GM19395 (cell line): ENCODE measurements at regions not wholly inside any gene's neighbourhood (a gene's known extent, or its start where the extent isn't known, plus 50 kb on each side); places are given as distances from the start of the nearest gene placed in this dataset.
"Not testable (repeated sequence)": the region's sequence is repeated elsewhere in the genome, so short reads cannot be mapped to it uniquely, and the experiment has no call there.

Experiments
- ATAC-seq: cut with Tn5 transposase; IDR thresholded peaks from one replicate; pipeline ENCODE4 v1.9.1; 2021; ENCODE audit warnings: mild to moderate bottlenecking, moderate library complexity; ENCODE audit not compliant: unreplicated experiment

DNA sequence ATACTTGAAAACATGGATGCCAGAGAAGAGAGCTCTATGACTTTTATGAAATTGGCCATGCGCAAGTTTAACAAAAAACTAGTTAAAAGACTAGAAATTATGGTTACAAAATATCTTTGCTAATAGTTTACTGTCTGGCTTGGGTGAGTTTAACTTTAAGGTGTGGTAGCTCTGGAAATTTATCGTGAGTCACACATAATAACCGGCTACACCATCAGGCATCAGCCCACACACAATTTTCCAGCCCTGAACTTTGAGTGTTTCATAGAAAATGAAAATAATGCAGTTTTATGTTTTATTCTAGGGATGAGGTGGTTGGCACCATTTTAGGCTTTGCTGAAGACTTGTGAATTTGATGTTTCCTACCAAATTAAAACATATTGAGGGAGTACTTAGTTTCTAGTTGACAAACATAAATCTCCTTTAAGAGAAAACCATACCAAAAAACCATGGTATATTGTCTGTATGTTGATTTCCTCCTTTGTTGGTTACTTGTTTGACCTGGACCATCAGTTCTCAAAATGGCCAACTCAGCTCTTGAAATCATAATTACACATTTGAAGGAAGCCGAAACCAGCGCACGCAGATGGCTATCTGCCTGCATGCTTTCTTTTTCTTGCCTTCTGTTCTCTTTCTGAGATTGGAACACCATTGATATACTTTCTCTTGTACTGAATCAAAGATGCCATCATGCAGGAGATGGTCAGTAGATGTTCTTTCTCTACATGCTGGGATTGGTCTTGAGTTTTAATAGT lies 125.1 kb downstream of the AKAP11 start:
- no peak for ATAC-seq

DNA sequence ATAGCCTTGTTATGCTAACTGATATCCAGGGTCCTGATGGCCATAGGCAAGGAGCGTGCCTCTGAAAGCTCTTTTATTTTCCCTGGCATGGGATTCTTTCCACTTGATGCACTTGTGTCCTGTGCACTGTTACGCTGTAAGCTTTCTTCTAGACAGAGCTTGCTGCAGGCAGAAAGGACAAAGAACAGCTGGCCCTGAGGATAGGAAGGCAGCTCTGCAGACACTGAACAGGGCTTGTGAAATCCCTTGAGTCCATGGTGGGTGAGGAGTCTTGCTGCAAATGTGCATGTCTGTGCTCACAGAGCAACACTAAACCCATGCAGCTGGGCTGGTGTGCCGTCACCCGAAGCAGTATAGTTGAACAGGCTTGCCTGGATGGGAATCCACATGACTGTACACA lies 126.6 kb downstream of the AKAP11 start:
- ATAC-seq, result no peak

DNA sequence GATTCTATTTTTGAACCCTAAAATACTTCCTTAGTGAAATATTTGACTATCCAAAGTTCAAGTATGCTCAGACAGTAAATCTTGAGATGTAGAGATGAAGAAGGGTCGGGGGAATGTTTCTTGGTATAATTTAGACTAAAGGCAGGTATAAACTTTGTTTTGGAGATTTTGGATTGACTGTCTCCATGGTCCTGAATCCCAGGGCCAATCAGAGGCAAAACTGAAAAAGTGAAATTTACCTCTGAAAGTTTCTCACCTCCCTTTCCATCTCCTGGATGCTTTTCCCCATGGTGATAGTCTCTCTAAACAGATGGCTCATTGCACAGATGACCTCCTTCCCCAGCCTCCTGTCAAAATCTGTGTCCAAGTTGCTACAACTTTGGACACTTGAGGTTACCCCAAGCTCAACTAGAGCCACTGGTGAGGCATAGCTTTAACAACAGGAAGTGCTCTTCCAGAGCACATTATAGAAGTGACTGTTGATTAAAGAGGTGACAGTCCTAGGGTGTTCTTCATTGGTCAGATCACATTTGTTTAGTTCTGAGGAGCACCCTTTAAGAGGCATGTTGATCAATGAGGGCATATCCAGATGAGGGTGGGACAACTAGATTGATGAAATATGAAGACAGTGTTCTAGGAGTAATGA lies 128.4 kb downstream of the AKAP11 start:
- no peak for ATAC-seq

DNA sequence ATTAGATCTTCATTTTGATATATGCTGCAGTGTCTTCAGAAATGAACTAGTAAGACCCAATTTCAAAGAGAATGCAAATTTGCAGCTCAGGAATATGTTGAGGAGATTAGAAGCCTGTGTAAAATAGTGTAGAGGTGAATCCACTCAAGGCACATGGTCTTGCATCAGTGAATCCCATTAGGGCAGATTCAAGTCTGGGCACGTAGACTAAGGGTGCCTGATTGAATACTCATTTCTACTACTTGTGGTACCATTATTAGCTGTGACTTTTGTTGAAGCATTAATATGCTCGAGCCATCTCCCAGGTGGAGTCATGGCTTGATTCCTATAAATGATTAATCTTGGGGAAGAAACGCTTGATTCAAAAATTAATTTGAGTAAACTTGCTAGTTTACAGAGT lies 129.4 kb downstream of the AKAP11 start:
- ATAC-seq, result no peak

DNA sequence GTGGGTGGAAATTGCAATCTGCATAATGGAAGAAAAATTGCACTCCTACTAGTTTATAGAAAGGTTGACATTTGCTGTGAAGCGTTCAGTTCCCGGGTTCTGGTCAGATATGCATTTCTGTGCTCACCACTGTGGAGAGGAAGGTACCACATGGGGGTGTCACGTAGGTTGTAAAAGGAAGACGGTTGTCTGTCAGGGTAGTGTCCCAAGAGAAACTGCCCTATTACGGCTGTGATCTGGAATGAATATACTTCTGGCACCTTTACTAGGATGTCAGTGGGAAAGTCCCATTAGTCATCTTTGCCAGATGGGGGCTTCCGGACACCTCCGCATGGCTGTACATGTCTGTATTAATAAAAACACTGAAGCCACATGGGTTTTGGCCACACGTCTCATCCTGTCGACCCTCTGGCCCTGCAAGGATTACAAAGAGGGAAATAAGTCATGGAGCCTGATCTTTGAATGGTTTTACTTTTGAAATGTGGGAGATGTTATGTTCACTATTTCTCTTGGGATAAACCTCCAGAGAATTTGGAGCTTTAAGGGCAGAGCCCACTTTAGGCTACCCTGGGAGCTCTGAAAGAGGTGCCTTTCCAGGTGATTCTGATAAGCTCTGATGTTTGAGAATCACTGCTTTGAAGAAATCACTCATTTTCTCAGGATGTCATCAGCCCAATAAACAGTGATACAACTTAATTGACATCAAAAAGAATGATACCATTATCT lies 133.9 kb downstream of the AKAP11 start:
- peak; percentile 76 for ATAC-seq

DNA sequence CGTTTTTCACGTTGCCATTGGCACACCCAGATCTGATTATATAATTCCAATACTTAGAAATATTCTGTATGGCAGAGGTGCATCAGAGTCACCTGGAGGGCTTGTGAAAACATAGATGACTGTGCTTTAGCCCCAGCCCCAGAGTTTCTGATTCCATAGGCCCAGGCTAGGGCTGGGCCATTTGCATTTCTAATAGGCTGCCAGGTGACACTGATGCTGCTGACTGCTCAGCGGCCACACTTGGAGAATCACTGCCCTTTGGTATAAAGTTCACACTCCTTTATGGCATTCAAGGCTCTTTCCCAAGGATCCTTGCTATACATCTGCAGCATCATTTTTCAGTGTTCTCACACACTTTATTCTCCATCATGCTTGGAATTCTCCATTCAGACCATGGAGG lies 137.1 kb downstream of the AKAP11 start:
- ATAC-seq, result no peak

DNA sequence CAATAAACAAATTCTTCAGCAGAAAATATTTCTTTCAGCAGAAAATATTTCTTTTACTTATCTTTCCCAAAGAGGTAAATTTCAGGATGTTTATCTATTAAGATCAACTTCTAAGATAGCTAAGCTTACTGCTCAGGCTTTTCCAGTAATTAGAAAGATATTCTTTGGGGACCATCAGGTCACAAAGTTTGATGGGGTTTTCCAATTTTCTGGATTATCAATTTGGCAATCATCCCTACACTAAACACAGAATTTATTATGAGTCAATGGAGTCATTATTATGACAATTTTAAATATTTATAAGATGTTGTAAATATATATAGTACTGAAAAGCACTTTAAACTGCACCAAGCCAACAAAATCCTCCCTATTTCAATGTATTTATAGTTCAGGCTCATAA lies 137.6 kb downstream of the AKAP11 start:
- ATAC-seq, result no peak

DNA sequence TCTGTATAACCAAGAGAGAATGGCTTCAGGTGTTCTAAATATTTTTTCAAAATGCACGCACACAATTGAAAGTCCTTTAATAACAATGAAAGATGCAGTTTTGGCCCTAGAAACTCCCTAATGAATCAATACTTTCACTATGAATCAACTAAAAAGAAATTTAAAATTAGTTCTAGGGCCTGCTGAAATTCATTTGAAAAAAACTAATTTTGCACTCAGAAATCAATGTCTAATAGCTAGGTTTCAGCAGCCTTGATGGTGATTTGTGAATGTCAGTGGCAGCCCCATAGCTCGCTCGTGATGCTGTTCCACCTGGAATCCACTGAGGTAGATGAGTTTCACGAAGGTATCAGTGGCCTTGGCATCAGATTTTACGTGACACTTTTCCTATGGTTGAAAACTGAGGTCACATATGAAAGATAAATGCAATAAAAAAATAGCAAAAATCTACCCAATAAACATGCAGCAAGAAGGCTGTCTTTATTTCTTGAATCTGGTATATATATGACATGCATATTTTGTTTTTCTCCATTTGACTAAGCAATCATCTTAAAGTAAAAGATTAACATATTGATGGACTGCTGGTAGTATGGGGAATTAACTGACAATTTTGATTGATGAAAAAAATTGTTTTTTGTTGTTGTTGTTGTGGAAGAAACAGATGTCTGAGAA lies 141.0 kb downstream of the AKAP11 start:
- no peak for ATAC-seq

DNA sequence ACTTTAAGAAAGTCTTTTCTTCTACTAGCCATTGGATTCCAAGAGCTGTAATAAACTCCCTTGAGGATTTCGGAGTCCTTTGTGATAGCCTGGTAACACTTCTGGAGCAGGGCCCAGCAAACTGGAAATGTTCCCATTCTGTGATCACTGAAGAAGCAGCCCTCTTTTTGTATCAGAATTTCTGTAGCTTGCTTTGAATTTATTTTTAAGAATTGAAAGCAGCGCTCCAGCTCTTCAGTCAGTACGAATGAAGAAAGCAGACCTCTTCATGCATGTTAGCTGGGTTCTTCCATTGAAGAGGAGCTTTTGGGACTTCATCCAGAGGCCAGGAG lies 141.5 kb downstream of the AKAP11 start:
- ATAC-seq, result no peak

DNA sequence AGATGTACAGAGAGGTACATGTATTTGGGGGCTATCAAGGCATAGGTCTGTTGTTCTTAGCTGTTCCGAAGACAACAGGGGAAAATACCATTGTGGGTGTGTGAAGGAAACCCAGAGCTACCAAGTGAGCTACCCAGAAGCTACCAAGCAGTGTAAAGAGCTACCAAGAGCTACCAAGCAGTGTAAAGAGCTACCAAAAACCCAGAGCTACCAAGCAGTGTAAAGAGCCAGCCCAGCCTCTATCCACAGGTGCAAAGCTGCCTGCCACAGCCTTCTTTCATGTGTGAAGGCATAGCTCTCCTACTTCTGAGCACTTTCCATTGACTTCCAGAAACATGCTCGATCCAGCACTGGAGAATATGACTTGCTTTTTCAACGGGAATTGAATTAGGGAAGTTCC lies 145.7 kb downstream of the AKAP11 start:
- ATAC-seq, result no peak

DNA sequence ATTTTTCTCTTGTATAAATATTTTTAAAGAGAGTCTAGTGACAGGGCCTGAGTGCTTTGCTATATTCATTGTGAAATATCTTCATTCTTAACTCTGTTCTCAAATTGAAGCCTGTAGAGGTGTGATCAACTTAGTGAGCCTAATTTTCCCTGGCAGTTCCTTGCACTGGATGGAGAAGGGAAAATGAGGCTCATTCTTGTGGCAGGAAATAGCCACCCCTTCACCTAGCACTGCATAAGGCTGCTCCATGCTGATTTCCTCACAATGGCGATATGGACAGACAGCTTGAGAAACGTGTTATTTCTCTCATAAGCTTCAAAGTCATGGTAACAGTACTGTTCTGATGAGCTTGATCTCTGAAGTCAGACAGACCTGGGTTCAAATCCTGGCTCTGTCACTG lies 146.2 kb downstream of the AKAP11 start:
- ATAC-seq, result no peak

DNA sequence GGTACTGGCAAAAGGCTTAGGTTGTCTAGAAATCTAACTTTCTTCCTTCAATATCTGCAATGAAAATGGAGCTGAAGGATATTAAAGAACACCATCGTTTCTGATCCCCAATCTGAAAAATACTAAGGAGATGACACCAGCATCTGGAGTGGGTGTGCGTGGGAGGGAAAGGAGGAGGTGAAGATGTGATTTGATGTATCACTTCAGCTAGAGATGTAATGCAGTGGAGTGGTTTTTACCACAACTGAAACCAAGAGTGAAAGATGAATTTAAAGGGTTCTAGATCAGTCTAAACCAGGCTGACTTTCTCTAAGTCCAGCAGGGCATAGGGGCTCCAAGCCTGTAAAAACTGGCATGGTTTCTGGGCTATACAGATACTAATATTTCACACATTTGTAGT lies 148.4 kb downstream of the AKAP11 start:
- ATAC-seq, result peak; percentile 92

DNA sequence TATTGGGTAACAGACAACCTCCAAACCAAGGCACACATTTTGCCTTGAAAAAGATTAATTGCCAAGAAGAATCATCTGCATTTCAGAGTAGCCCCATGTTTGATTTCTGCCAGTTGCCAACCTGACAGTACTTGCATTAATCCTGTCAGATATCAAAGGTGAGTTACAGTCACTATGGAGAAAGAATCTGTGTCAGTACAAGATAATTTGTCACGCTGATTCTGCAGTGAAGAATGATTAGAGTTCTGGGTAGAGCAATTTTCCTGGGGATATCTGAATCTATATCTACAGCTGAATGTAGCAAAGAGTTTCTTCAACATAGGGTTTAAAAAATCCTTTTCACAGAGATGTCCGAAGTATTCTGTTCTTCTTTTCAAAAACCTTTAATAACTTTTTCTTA lies 150.7 kb downstream of the AKAP11 start:
- ATAC-seq, result no peak

DNA sequence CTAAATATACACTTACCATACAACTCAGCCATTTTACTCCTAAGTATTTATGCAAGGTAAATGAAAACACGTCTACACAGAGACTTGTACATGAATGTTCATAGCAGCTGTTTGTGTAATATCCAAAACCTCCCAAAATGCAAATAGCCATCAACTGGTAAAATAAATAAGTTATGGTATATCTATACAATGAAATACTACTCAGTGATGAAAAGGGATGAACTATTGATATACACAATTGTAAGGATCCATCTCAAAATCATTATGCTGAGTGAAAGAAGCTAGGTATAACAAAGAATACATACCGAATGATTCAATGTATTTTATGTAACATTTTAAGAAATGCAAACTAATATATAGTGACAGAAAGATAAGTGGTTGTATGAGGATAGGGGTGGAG lies 149.8 kb upstream of the TNFSF11 start:
- no peak for ATAC-seq

DNA sequence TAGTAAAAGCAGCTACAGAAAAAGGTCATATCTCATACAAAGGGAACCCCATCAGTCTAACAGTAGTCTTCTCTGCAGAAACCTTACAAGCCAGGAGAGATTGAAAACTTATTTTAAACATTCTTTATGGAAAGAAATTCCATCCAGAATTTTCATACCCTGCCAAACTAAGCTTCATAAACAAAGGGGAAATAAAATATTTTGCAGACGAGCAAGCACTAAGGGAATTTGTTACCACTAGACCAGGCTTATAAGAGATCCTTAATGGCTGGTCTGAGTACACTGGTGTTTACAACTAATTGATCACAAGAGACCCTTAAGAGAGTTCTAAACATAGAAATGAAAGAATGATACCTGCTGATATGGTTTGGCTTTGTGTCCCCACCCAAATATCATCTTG lies 128.6 kb upstream of the TNFSF11 start:
- ATAC-seq, result no peak

DNA sequence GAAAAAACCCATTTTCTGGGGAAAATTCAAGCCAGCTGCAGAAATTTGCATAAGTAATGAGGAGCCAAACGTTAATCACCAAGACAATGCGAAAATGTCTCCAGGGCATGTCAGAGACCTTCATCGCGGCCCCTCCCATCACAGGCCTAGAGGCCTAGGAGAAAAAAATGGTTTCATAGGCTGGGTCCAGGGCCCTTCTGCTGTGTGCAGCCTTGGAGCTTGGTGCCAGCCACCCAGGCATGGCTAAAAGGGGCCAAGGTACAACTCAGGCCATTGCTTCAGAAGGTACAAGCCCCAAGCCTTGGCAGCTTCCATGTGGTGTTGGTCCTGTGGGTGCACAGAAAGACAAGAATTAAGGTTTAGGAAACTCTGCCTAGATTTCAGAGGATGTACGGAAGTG lies 127.4 kb upstream of the TNFSF11 start:
- ATAC-seq, result not testable (repeated sequence)

DNA sequence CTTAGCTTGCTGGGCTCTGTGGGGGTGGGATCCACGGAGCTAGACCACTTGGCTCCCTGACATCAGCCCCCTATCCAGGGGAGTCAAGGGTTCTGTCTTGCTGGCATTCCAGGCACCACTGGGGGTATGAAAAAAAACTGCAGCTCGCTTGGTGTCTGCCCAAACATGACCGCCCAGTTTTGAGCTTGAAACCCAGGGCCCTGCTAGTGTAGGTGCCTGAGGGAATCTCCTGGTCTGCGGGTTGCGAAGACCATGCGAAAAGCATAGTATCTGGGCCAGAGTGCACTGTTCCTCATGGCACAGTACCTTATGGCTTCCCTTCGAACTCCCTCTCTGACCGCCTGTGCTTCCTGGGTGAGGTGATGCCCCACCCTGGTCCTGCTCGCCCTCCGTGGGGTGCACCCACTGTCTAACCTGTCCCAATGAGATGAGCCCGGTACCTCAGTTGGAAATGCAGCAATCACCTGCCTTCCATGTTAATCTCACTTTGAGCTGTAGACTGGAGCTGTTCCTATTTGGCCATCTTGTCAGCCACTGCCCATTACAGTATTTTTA lies 120.8 kb upstream of the TNFSF11 start:
- ATAC-seq, result no peak

DNA sequence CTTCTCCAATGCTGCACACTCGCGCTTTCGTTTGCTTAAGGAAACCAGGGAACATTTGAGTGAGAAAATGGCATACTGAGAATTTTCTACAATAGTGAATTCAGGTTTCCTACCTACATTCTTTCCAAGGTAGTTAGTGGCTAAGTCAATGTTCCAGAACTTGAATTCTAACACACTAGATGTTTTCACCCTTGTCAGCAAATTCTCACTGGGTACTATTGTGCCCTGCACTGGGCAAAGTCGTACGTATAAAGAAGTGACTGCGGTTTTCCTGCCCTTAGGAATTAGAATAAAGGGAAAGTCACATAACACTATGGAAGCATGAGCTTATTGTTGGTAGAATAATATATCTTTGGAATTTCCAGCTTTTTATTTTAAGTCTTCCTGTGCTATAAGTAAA lies 119.2 kb upstream of the TNFSF11 start:
- no peak for ATAC-seq

DNA sequence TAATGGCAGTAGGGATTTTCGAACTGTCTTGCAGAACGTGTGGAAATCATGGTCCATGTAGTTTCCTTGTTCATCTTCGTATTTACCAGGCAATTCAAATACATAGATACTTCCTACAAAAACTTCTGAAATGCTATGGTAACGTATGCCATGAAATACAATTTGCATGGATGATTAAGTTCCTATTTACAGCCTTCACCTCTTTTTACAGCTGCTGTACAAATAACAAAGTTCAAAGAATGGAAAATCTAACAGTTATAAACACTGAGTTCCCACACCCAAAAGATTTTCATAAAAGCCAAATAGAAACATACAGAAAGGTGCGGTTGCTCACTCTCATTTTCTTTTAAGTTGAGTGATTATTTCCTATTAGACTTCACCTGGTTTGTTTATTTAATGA lies 115.8 kb upstream of the TNFSF11 start:
- ATAC-seq, result no peak

DNA sequence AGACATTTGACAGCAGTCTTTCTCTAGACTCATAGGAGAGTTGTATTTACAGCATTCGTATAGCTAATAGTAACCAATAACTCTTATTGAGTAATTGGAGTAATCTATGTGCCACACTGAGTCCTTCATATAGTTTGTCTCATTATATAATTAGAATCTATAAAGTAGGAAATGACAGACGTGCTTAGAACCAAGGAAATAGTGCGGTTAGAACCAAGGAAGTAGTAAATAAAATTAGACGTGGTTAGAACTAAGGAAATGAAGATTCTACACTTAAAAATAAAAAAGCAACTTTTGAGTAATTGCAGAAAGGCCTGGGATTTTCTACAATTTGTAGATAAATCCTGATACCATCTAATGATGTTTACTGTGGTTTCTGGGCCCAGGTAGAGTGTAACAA lies 107.8 kb upstream of the TNFSF11 start:
- ATAC-seq, result no peak

DNA sequence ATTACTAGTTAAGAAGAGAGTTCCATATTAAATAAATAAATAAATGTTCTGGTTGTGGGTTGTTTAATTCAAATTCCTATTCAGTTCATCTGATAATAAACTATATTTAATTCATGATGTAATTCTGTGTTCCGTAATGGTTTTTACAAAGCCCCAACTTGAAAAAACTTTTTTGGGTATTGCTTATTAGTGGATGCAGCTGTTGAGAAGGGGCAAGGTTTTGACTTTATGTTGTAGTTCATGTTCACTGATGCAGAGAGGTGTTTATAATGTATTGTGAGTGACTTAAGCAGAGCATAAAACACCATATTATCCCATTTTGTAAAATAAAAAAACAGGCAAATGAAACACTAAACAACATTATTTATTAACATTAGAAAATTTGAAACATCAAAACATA lies 107.3 kb upstream of the TNFSF11 start:
- ATAC-seq, result no peak
